A172 (cell line): ENCODE measurements at regions not wholly inside any gene's neighbourhood (a gene's known extent, or its start where the extent isn't known, plus 50 kb on each side); places are given as distances from the start of the nearest gene placed in this dataset.
"Not testable (repeated sequence)": the region's sequence is repeated elsewhere in the genome, so short reads cannot be mapped to it uniquely, and the experiment has no call there.

Source experiments
- DNase-seq: peaks from one replicate; pipeline ENCODE4 v3.0.0-alpha.2; 2015; ENCODE audit warnings: low spot score

- no peak for DNase-seq
Observed at GRCh38 chr20:12737497-12737896, 271.3 kb upstream of the SPTLC3 start.

GRCh38 chr20:12737900-12738299, 270.9 kb upstream of the SPTLC3 start:
- no peak for DNase-seq

DNA sequence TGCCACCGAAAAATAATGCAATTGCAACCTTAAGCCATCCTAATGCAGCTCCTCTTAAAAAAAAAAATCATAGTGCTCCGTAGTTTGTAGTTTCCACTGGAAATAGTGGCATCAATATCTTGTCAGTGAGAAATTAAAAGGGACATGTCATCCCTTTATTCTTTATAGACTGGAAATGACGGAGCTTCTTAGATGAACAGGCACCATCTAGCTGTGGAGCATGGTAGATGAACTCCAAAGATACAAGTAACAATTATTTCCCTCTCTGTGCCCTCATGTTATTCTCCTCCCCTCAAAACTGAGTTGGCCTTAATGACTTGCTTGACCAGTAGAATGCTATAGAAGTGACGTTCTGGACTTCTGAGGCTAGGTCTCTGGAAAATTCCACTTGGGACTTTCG, 268.1 kb upstream of the SPTLC3 start:
- DNase-seq = no peak

- no peak for DNase-seq
Observed at GRCh38 chr20:12744037-12744436, 264.7 kb upstream of the SPTLC3 start.

DNA sequence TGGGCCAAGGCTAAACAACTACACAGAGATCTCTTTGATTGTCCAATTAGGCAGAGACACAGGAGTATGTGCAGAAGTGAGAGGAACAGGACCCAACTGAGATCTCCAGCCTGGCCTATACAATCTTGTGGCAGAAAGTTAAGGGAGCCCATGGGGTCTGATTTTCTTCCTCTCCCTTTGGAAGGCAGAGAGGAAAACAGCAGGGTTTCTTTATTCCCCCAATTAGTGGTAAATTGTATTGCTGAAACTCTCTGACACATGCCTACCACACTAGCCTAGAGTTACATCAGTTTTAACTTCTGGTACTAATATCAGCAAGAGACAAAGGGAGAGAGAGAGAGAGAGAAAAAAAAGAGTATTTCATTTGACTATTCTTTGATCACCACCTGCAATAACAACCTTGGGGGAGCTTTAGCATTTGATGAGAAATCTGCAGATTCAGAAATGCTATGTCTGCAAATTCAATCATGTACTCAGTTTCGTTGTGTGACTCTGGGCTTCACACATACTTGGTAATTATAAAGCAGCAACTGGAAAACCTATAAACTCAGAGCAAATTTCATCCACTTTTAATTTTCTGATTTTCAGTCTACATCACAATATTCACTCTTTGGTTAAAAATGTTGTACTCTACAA, 260.3 kb upstream of the SPTLC3 start:
- no peak for DNase-seq

DNA sequence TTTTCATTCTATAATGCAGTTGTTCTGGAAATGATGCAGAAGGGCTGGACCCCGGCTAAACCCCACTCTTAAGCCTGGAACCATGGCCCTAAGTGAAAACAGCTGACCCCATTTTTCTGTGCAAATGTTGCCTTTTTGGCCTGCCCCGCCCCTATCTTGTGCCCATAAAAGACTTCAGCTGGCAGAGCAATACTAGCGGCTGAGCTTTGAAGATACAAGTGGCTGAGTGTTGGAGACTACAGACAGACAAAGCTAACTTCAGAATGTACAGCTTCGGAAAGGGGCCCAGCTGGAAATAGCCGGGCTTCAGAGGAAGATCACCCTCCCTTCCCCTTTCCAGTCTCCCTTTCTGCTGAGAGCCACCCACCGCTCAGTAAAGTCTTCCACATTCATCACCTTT, 258.6 kb upstream of the SPTLC3 start:
- no peak for DNase-seq

DNA sequence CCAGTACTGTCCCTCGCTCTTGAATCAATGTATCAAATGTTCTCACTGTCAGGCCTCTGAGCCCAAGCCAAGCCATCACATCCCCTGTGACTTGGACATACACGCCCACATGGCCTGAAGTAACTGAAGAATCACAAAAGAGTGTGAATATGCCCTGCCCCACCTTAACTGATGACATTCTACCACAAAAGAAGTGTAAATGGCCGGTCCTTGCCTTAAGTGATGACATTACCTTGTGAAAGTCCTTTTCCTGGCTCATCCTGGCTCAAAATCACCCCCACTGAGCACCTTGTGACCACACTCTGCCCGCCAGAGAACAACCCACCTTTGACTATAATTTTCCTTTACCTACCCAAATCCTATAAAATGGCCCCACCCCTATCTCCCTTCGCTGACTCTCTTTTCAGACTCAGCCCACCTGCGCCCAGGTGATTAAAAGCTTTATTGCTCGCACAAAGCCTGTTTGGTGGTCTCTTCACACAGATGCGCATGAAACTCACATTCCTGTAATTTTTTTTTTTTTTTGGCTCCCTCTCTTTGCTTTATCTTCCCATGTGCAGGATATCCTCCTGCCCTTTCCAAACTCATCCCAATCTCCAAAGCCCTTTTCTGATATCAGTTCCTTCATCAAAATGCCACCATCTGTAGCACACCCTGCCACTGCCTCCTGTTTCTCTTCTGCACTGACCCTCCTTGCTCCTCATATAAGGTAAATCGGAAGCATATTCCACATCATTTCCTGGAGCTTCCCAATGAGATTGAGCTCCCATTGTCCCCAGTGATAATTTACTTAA, 255.7 kb upstream of the SPTLC3 start:
- not testable (repeated sequence) for DNase-seq

DNA sequence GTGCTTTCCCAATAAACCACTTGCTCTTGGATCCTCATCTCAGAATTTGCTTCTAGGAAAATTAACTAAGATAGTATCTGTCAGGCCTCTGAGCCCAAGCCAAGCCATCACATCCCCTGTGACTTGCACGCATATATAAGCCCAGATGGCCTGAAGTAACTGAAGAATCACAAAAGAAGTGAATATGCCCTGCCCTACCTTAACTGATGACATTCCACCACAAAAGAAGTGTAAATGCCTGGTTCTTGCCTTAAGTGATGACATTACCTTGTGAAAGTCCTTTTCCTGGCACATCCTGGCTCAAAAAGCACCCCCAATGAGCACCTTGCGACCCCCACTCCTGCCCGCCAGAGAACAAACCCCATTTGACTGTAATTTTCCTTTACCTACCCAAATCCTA, 255.0 kb upstream of the SPTLC3 start:
- DNase-seq = not testable (repeated sequence)

DNA sequence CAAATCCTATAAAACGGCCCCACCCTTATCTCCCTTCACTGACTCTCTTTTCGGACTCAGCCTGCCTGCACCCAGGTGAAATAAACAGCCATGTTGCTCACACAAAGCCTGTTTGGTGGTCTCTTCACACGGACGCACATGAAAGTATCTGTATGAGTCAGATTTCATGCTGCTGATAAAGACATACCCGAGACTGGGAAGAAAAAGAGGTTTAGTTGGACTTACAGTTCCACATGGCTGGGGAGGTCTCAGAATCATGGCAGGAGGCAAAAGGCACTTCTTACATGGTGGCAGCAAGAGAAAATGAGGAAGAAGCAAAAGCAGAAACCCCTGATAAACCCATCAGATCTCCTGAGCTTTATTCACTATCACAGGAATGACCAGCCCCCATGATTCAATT, 249.3 kb upstream of the SPTLC3 start:
- DNase-seq = not testable (repeated sequence)

DNA sequence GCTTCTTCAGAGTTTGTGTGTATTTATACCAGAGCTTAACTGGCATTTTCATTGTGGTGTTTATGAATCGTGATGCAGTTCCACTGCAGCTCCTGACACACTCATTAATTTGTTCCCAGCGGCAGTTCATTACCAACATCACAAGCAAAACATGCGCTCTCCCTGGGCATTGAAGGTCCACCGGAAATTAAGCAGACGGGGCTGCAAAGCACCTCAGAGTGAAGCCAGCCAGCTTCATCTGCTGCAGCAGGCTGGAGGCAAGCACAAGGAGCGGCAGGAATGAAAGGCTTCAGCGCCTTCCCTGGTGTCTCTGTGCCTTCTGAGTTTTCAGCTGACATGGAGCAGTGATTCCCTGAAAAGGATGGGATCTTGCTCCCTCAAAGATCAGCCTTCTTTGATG, 246.0 kb upstream of the SPTLC3 start:
- DNase-seq = no peak

DNA sequence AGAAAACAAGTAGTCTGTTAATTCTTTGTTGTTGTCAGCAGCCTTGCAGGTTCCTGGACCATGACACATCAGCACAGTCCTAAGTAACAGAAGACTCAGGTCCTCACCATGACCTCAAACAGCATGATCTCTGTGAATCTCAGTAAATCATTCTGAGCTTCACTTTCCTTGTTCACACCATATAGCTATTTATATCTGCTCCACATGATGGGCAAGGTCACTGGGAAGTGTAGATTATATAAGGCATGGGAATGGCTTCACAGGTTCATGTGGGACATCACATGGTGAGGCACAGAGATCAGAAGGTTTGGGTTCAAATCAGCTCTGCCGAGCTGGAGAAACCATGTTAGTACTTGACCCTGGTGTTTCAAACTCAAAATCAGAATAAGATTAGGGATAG, 245.4 kb upstream of the SPTLC3 start:
- DNase-seq = no peak

DNA sequence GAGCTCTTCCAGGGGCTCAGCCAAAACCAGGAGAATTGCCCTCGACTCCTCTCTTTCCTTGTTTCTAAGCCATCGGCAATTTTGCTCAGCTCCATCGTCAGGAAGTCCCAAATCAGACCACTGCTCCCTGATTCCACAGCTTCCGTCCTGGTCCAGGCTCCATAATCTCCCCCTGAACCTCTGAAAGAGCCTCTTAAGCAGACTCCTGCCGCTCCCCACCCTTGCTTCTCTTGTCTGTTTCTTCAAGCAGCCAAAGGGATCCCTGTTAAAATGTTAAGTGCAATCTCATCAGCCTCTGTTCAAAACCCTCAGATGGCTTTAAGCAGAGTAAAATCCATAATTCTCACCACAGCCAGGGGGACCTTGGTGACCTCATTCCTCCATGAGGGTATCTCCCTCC, 244.7 kb upstream of the SPTLC3 start:
- DNase-seq = no peak

DNA sequence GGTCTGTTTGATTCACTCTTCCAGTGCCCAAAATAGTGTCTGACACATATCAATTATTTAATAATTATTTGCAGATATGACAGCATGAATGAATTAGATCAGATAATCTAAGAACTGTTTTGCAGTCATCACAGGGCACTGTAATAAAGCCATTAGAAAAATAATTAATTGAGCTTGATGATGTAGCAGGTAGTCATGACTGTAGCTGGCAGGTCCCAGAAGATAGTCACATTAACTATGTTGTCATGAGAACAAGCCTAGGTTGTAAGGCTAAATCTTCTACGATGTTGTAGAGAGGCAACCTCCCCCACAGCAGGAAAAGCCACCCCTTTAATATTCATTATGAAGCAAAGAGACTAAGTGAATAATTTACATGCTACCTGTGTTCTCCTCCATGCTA, 243.9 kb upstream of the SPTLC3 start:
- no peak for DNase-seq

- no peak for DNase-seq
Observed at GRCh38 chr20:12773936-12774335, 234.8 kb upstream of the SPTLC3 start.

DNA sequence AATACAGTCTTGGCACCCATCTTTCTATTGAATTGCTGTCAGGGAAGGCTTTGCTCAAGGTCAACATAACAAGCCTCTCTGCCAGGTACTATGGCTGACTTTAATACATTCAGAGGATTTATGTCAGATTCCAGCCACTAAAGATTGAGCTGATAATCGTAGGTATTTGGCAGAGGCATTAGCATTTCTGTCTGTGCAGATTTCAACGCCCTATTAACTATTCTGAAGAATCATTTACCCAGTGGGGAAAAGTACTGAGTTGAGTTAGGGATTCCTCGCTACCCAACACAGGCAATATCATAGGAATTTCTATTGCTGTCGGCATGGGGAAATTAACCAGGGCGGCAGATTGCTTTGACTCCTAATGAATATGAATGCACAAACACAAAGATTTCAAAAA, 233.7 kb upstream of the SPTLC3 start:
- DNase-seq = no peak

- no peak for DNase-seq
Observed at GRCh38 chr20:12777016-12777415, 231.8 kb upstream of the SPTLC3 start.

- no peak for DNase-seq
Observed at GRCh38 chr20:12786276-12786675, 222.5 kb upstream of the SPTLC3 start.

- DNase-seq = no peak
Observed at GRCh38 chr20:12788632-12789299, 220.0 kb upstream of the SPTLC3 start.

DNA sequence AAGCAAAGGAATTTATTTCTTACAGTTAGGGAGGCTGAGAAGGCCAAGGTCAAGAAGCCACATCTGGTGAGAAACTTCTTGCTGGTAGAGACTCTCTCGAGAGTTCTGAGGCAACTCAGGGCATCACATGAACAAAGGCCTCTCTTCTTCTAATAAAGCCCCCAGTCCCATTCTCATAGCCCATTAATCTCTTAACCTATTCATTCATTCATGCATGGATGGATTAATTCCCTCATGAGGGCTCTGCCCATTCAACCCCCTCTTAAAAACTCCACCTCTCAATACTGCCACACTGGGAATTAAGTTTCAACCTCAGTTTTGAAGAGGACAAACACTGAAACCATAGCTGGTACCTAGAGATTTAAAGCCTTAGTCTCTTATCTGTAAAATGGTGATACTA, 217.9 kb upstream of the SPTLC3 start:
- DNase-seq = no peak

- no peak for DNase-seq
Observed at GRCh38 chr20:12798286-12798685, 210.5 kb upstream of the SPTLC3 start.

- no peak for DNase-seq
Observed at GRCh38 chr20:12808006-12808567, 200.7 kb upstream of the SPTLC3 start.

- no peak for DNase-seq
Observed at GRCh38 chr20:12815231-12815768, 193.5 kb upstream of the SPTLC3 start.
